ENCODE measurements at regions not wholly inside any gene's neighbourhood (a gene's known extent, or its start where the extent isn't known, plus 50 kb on each side); places are given as distances from the start of the nearest gene placed in this dataset.

DNA sequence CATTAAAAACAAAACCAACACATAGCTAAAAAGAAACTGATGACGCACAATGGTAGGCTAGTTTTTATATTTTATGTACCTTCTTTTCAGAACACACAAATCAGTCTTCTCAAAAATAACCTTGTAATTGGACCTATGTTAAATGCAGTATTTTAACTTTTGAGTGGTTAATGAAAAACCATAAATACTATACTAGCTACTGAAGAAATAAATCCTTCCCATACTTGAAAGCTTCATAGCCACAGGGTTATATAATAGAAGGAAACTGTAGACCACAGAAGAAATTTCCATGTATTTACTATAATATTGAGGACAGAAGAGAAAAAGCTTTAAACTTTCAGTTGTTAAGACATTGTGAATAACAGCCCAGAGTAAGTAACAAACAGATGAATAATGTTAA lies 1094.3 kb upstream of the SLC10A2 start:
- WGBS, 2 experiments (ENCODE audit: extremely low coverage in 2 of 2, insufficient read length in 1 of 2), result no CpG with 5 or more reads among the region's 1 CpG

More for the DNA sequence above, 1094.3 kb upstream of the SLC10A2 start:
- no peaks in the 10 kb centered on the region for H3K27me3 ChIP-seq (ENCODE audit: control insufficient read depth, insufficient read depth, low read length)
- no peak overlapping the region for H3K23ac ChIP-seq (ENCODE audit: low read depth, low read length)
- H2AFZ ChIP-seq (replicated peaks; ENCODE audit: low read length, poor library complexity), result no peak overlapping the region
- H4K20me1 ChIP-seq (ENCODE audit: insufficient read depth, low read length), result no peaks in the 10 kb centered on the region
- H3K56ac ChIP-seq (ENCODE audit: extremely low read depth, insufficient read depth, low read length), result no peak overlapping the region
- POLR2A ChIA-PET (ENCODE audit: unreplicated experiment), result no interaction called here
- DNase-seq, result no peak
- H3K9me3 ChIP-seq (ENCODE audit: control insufficient read depth, insufficient read depth, low read length), result peaks cover 4% of the 10 kb centered on the region; the same call in 1 of the 2 replicates
- TF ChIP-seq RAD21 (IDR thresholded peaks at IDR 0.05; ENCODE audit: low read length) (no peak), SMC3 (IDR thresholded peaks at IDR 0.05; ENCODE audit: low read depth, low read length) (no peak), NFE2L2 (IDR thresholded peaks at IDR 0.05; ENCODE audit: low read depth, low read length) (no peak), FOS (IDR thresholded peaks at IDR 0.05; ENCODE audit: low read depth, low read length) (no peak), MXI1 (IDR thresholded peaks at IDR 0.05; ENCODE audit: borderline replicate concordance, low read depth, low read length) (no peak), MAFK (IDR thresholded peaks at IDR 0.05; ENCODE audit: low read depth, low read length) (no peak), CHD1 (IDR thresholded peaks at IDR 0.05; ENCODE audit: low read depth, low read length) (no peak), RCOR1 (IDR thresholded peaks at IDR 0.05; ENCODE audit: insufficient replicate concordance, low read length) (no peak)
- TF ChIP-seq, protein P1, sequence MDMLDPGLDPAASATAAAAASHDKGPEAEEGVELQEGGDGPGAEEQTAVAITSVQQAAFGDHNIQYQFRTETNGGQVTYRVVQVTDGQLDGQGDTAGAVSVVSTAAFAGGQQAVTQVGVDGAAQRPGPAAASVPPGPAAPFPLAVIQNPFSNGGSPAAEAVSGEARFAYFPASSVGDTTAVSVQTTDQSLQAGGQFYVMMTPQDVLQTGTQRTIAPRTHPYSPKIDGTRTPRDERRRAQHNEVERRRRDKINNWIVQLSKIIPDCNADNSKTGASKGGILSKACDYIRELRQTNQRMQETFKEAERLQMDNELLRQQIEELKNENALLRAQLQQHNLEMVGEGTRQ (IDR thresholded peaks at IDR 0.05; ENCODE audit: low read depth, low read length), result no peak
- TF ChIP-seq, protein P2, sequence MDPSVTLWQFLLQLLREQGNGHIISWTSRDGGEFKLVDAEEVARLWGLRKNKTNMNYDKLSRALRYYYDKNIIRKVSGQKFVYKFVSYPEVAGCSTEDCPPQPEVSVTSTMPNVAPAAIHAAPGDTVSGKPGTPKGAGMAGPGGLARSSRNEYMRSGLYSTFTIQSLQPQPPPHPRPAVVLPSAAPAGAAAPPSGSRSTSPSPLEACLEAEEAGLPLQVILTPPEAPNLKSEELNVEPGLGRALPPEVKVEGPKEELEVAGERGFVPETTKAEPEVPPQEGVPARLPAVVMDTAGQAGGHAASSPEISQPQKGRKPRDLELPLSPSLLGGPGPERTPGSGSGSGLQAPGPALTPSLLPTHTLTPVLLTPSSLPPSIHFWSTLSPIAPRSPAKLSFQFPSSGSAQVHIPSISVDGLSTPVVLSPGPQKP (IDR thresholded peaks at IDR 0.05; ENCODE audit: borderline replicate concordance, low read depth, low read length), result no peak
- TF ChIP-seq, protein P3, sequence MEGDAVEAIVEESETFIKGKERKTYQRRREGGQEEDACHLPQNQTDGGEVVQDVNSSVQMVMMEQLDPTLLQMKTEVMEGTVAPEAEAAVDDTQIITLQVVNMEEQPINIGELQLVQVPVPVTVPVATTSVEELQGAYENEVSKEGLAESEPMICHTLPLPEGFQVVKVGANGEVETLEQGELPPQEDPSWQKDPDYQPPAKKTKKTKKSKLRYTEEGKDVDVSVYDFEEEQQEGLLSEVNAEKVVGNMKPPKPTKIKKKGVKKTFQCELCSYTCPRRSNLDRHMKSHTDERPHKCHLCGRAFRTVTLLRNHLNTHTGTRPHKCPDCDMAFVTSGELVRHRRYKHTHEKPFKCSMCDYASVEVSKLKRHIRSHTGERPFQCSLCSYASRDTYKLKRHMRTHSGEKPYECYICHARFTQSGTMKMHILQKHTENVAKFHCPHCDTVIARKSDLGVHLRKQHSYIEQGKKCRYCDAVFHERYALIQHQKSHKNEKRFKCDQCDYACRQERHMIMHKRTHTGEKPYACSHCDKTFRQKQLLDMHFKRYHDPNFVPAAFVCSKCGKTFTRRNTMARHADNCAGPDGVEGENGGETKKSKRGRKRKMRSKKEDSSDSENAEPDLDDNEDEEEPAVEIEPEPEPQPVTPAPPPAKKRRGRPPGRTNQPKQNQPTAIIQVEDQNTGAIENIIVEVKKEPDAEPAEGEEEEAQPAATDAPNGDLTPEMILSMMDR (conservative IDR thresholded peaks at IDR 0.05; ENCODE audit: low read depth, low read length), result no peak
- no peaks in the 10 kb centered on the region for H3K9me1 ChIP-seq (ENCODE audit: insufficient read depth, low read length)
- H4K8ac ChIP-seq (ENCODE audit: low read depth in 2 of 2, low read length in 2 of 2), result no peak overlapping the region
- no peaks in the 10 kb centered on the region for H3K79me1 ChIP-seq (ENCODE audit: low read depth in 1 of 2, low read length in 2 of 2)
- no peak overlapping the region for H3K18ac ChIP-seq (ENCODE audit: low read depth, low read length)
- H2BK120ac ChIP-seq (ENCODE audit: low read depth, low read length), result no peak overlapping the region
- no peaks in the 10 kb centered on the region for H3K4me1 ChIP-seq (ENCODE audit: control insufficient read depth, insufficient read depth, low read length)
- no peak overlapping the region for H3K9ac ChIP-seq (ENCODE audit: low read depth, low read length)
- CTCF ChIA-PET, result no interaction called here
- no TSS peak for BruUV-seq (replicated peaks)
- no peak overlapping the region for H3K14ac ChIP-seq (replicated peaks; ENCODE audit: low read depth, low read length)
- no peak overlapping the region for H2BK15ac ChIP-seq (ENCODE audit: low read depth, low read length)
- dilution Hi-C loops (cut with HindIII; ENCODE audit: low sequenced_read_pairs, unreplicated experiment), result no loop called here
- no peak for ATAC-seq (ENCODE audit: low read depth)
- no peak overlapping the region for H3K27ac ChIP-seq (ENCODE audit: insufficient read depth, low read length)
- H3K4ac ChIP-seq (ENCODE audit: low read depth, low read length), result no peak overlapping the region
- H3K36me3 ChIP-seq (ENCODE audit: control insufficient read depth, insufficient read depth, low read length), result no peaks in the 10 kb centered on the region
- in situ Hi-C loops (cut with MboI; ENCODE audit: low sequenced_read_pairs), result no loop called here
- no peak overlapping the region for H2BK20ac ChIP-seq (ENCODE audit: low read depth, low read length)
- intact Hi-C loops (cut with micrococcal nuclease), result no loop called here
- no peak overlapping the region for H2AK5ac ChIP-seq (ENCODE audit: low read depth, low read length)
- H3K4me2 ChIP-seq (ENCODE audit: low read depth, low read length), result no peak overlapping the region
- no peak overlapping the region for H4K5ac ChIP-seq (ENCODE audit: low read depth, low read length)
- H2AK9ac ChIP-seq (replicated peaks; ENCODE audit: low read depth, low read length, poor library complexity), result no peak overlapping the region
- H4K91ac ChIP-seq (ENCODE audit: insufficient read depth, low read depth, low read length), result no peak overlapping the region
- H2BK5ac ChIP-seq (ENCODE audit: low read depth, low read length, poor library complexity, severe bottlenecking), result no peak overlapping the region
- no peak overlapping the region for H3K4me3 ChIP-seq (ENCODE audit: insufficient read depth, low read depth, low read length)

Data from IMR-90 (cell line).